ENCODE measurements at regions not wholly inside any gene's neighbourhood (a gene's known extent, or its start where the extent isn't known, plus 50 kb on each side); places are given as distances from the start of the nearest gene placed in this dataset.

DNA sequence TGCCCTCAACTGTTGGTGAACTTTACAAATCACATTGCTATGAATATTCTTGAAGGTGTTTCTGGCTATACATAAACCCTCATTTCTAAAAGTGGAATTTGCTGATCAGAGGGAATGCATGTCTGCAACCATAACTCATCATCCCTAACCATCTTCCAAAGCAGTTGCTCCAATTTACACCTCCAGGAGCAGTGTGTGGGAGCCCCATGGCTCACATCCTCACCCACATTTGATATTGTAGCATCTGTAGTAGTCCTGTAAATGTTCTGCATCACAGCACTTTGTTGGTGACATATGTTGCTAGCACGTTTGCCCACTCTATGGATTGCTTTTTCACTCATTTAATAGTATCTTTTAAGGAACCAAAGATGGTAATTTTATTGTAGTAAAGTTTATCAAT lies 183.8 kb upstream of the SMLR1 start:
- no peak for TF ChIP-seq POLR2AphosphoS5 (IDR thresholded peaks at IDR 0.05; ENCODE audit: insufficient read depth, low read depth, low read length)
- TF ChIP-seq JUN (IDR thresholded peaks at IDR 0.05; ENCODE audit: borderline replicate concordance, insufficient read depth, insufficient read length, low read depth), result no peak
- TF ChIP-seq GATA2 (IDR thresholded peaks at IDR 0.05; ENCODE audit: insufficient read depth, insufficient read length, low read depth, low read length), result no peak
- no peak for TF ChIP-seq MYC (IDR thresholded peaks at IDR 0.05; ENCODE audit: low read depth, low read length)
- no peak for TF ChIP-seq EZH2 (IDR thresholded peaks at IDR 0.05; ENCODE audit: borderline replicate concordance, low read depth, low read length, severe bottlenecking)
- TF ChIP-seq, protein P1, sequence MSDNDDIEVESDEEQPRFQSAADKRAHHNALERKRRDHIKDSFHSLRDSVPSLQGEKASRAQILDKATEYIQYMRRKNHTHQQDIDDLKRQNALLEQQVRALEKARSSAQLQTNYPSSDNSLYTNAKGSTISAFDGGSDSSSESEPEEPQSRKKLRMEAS (IDR thresholded peaks at IDR 0.05; ENCODE audit: insufficient read depth, insufficient read length), result no peak
- no peak for TF ChIP-seq FOS (IDR thresholded peaks at IDR 0.05; ENCODE audit: borderline replicate concordance, insufficient read depth, low read length)
- Histone ChIP-seq H3K79me2 (ENCODE audit: control insufficient read depth, insufficient read depth, low read length) (no peaks in the 10 kb centered on the region), H3K27ac (ENCODE audit: insufficient read depth, low read depth, low read length) (no peak overlapping the region), H3K9me1 (replicated peaks; ENCODE audit: control insufficient read depth, extremely low read depth, insufficient read depth, low read length) (no peaks in the 10 kb centered on the region), H3K4me2 (ENCODE audit: insufficient read depth, low read length) (no peak overlapping the region), H3K4me1 (ENCODE audit: control insufficient read depth, extremely low read depth, insufficient read depth, low read length) (no peaks in the 10 kb centered on the region), H3K27me3 (ENCODE audit: control insufficient read depth in 2 of 2, insufficient read depth in 2 of 2, low read length in 2 of 2) (no peaks in the 10 kb centered on the region), H3K9me3 (replicated peaks; ENCODE audit: control insufficient read depth, insufficient read depth, low read length) (no peaks in the 10 kb centered on the region), H3K36me3 (ENCODE audit: control insufficient read depth in 2 of 2, extremely low read depth in 1 of 2, insufficient read depth in 2 of 2, low read length in 2 of 2) (no peaks in the 10 kb centered on the region), H2AFZ (ENCODE audit: low read depth, low read length) (no peak overlapping the region), H3K4me3 (replicated peaks in 1 of 3; ENCODE audit: insufficient read depth in 1 of 3, low read depth in 1 of 3, low read length in 3 of 3) (no peak overlapping the region), H4K20me1 (replicated peaks; ENCODE audit: control insufficient read depth, extremely low read depth, insufficient read depth, low read length) (no peaks in the 10 kb centered on the region), H3K9ac (replicated peaks; ENCODE audit: extremely low read depth, insufficient read depth, low read length) (no peak overlapping the region)
- intact Hi-C loops (cut with micrococcal nuclease) (no loop called here), dilution Hi-C loops (cut with MboI; ENCODE audit: extremely low pct_ligation_motif_present, low sequenced_read_pairs) (no loop called here)
- DNase-seq (ENCODE audit: low read depth, low spot score), result no peak
- no TSS peak for BruUV-seq (replicated peaks)
- ChIA-PET POLR2A (no interaction called here), CTCF (no interaction called here)
- no peak for FAIRE-seq

DNA sequence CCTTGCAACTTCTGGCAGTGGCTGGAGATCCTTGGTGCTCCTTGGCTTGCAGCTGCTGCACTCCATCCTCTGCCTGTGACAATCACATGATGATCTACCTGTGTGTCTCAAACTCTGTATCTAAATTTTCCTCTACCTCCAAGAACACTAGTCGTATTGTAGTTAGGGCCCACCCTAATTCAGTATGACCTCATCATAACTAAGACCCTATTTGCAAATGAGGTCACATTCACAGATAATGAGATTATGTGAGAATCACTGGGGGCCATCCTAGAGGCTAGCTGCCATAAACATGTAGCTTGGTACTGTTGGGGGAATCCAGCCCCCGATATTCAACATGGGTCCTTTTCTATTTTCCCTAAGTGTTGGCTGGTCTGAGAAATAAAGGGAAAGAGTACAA lies 183.0 kb upstream of the SMLR1 start:
- Histone ChIP-seq H3K79me2 (ENCODE audit: control insufficient read depth, insufficient read depth, low read length) (no peaks in the 10 kb centered on the region), H3K9me3 (replicated peaks; ENCODE audit: control insufficient read depth, insufficient read depth, low read length) (no peaks in the 10 kb centered on the region), H3K4me2 (ENCODE audit: insufficient read depth, low read length) (no peak overlapping the region), H4K20me1 (replicated peaks; ENCODE audit: control insufficient read depth, extremely low read depth, insufficient read depth, low read length) (no peaks in the 10 kb centered on the region), H3K27ac (ENCODE audit: insufficient read depth, low read depth, low read length) (no peak overlapping the region), H3K36me3 (ENCODE audit: control insufficient read depth in 2 of 2, extremely low read depth in 1 of 2, insufficient read depth in 2 of 2, low read length in 2 of 2) (no peaks in the 10 kb centered on the region), H3K9ac (replicated peaks; ENCODE audit: extremely low read depth, insufficient read depth, low read length) (no peak overlapping the region), H3K27me3 (ENCODE audit: control insufficient read depth in 2 of 2, insufficient read depth in 2 of 2, low read length in 2 of 2) (no peaks in the 10 kb centered on the region), H3K4me3 (replicated peaks in 1 of 3; ENCODE audit: insufficient read depth in 1 of 3, low read depth in 1 of 3, low read length in 3 of 3) (no peak overlapping the region), H3K9me1 (replicated peaks; ENCODE audit: control insufficient read depth, extremely low read depth, insufficient read depth, low read length) (no peaks in the 10 kb centered on the region), H2AFZ (ENCODE audit: low read depth, low read length) (no peak overlapping the region), H3K4me1 (ENCODE audit: control insufficient read depth, extremely low read depth, insufficient read depth, low read length) (no peaks in the 10 kb centered on the region)
- TF ChIP-seq JUN (IDR thresholded peaks at IDR 0.05; ENCODE audit: borderline replicate concordance, insufficient read depth, insufficient read length, low read depth) (no peak), FOS (IDR thresholded peaks at IDR 0.05; ENCODE audit: borderline replicate concordance, insufficient read depth, low read length) (no peak), POLR2A (IDR thresholded peaks at IDR 0.05; ENCODE audit: low read depth, low read length) (no peak), POLR2AphosphoS5 (IDR thresholded peaks at IDR 0.05; ENCODE audit: insufficient read depth, low read depth, low read length) (no peak), GATA2 (IDR thresholded peaks at IDR 0.05; ENCODE audit: insufficient read depth, insufficient read length, low read depth, low read length) (no peak), EZH2 (IDR thresholded peaks at IDR 0.05; ENCODE audit: borderline replicate concordance, low read depth, low read length, severe bottlenecking) (no peak), MYC (IDR thresholded peaks at IDR 0.05; ENCODE audit: low read depth, low read length) (no peak)
- TF ChIP-seq, protein P1 (IDR thresholded peaks at IDR 0.05; ENCODE audit: insufficient read depth, insufficient read length), result no peak
- TF ChIP-seq, protein P2, sequence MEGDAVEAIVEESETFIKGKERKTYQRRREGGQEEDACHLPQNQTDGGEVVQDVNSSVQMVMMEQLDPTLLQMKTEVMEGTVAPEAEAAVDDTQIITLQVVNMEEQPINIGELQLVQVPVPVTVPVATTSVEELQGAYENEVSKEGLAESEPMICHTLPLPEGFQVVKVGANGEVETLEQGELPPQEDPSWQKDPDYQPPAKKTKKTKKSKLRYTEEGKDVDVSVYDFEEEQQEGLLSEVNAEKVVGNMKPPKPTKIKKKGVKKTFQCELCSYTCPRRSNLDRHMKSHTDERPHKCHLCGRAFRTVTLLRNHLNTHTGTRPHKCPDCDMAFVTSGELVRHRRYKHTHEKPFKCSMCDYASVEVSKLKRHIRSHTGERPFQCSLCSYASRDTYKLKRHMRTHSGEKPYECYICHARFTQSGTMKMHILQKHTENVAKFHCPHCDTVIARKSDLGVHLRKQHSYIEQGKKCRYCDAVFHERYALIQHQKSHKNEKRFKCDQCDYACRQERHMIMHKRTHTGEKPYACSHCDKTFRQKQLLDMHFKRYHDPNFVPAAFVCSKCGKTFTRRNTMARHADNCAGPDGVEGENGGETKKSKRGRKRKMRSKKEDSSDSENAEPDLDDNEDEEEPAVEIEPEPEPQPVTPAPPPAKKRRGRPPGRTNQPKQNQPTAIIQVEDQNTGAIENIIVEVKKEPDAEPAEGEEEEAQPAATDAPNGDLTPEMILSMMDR (IDR thresholded peaks at IDR 0.05; ENCODE audit: extremely low read depth in 1 of 2, insufficient read depth in 1 of 2, low read depth in 1 of 2, low read length in 2 of 2), result no peak
- dilution Hi-C loops (cut with MboI; ENCODE audit: extremely low pct_ligation_motif_present, low sequenced_read_pairs) (no loop called here), intact Hi-C loops (cut with micrococcal nuclease) (no loop called here)
- ChIA-PET CTCF (interaction anchor here (0.6 kb wide), 1 partner anchor 18 kb away, joined by 3 read pairs; no protein-coding TSS in a partner anchor), POLR2A (no interaction called here)
- FAIRE-seq, result no peak
- no peak for DNase-seq (ENCODE audit: low read depth, low spot score)
- no TSS peak for BruUV-seq (replicated peaks)

All from endothelial cell of umbilical vein (primary cell).